IgD-negative memory B cell (primary cell): ENCODE measurements at regions not wholly inside any gene's neighbourhood (a gene's known extent, or its start where the extent isn't known, plus 50 kb on each side); places are given as distances from the start of the nearest gene placed in this dataset.

Experiments
- H3K27ac Mint-ChIP-seq, 3 donors: one replicate each; pipeline ENCODE4 v1.8.0; 2020 to 2022; ENCODE audit warnings: mild to moderate bottlenecking in 3 of 3, mixed read lengths in 3 of 3, moderate library complexity in 1 of 3
- H3K27me3 Mint-ChIP-seq: one replicate; pipeline ENCODE4 v1.8.0; 2021; ENCODE audit warnings: mixed read lengths
- H3K36me3 Mint-ChIP-seq: one replicate; pipeline ENCODE4 v1.8.0; 2020; ENCODE audit warnings: mild to moderate bottlenecking, mixed read lengths
- H3K4me1 Mint-ChIP-seq, 3 donors: one replicate each; pipeline ENCODE4 v1.8.0; 2020 to 2022; ENCODE audit warnings: mixed read lengths in 3 of 3, mild to moderate bottlenecking in 1 of 3
- H3K4me3 Mint-ChIP-seq, 4 donors: one replicate each; pipeline ENCODE4 v1.8.0; 2020 to 2022; ENCODE audit warnings: mild to moderate bottlenecking in 4 of 4, mixed read lengths in 4 of 4, moderate library complexity in 3 of 4
- H3K9me3 Mint-ChIP-seq, 3 donors: one replicate each; pipeline ENCODE4 v1.8.0; 2020 to 2021; ENCODE audit warnings: mixed read lengths in 3 of 3, mild to moderate bottlenecking in 1 of 3

DNA sequence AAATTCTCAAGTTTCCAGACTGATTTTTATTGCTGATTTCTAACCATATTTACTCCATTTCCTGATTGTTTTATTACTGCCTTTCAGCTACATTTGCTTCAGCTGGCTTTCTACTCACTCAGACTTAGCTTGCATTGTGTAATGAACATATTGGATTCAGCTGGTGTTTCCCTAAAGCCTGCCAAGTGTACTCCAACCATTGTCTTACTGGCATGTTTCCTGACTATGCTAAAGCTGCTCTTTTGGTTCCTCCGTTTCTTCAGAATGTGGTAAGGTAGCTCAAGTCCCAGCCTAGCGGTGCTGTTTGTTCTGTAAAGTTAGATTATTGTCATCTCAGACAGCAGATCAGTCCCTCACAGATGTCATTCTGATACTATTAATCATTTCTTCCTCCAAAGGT is 53.1 kb upstream of the GLRA2 start:
- no peaks in the 10 kb centered on the region for H3K27me3 Mint-ChIP-seq
- peaks cover 0 to 4% (median 0%) of the 10 kb centered on the region in 3 donors for H3K9me3 Mint-ChIP-seq
- no peaks in the 10 kb centered on the region for H3K4me1 Mint-ChIP-seq
- no peak overlapping the region for H3K4me3 Mint-ChIP-seq
- H3K27ac Mint-ChIP-seq: no peak overlapping the region
- H3K36me3 Mint-ChIP-seq: peaks cover 1% of the 10 kb centered on the region

DNA sequence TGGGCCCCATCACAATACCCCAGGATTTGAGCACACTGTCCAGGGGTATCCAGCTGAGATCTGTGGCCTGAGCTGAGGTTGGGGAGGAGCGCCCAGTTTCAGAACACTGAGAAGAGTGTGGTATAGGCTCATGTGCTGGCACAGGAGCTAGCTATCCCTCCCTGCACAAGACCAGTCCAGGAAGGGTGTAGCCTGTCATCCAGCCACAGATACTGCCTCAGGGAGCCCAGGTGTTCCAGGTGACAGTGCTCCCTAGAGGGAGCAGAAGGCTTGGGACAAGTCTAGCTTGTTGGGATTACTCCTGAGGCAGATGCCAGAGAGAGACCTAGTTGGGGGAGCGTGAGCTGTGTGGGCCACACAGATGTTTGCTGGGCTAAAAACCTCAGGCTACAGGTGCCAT is 79.6 kb upstream of the GLRA2 start:
- Mint-ChIP-seq H3K27me3 (peaks cover 2% of the 10 kb centered on the region), H3K27ac (no peak overlapping the region), H3K4me3 (no peak overlapping the region), H3K4me1 (no peaks in the 10 kb centered on the region), H3K9me3 (peaks cover 0 to 2% (median 0%) of the 10 kb centered on the region in 3 donors), H3K36me3 (peaks cover 2% of the 10 kb centered on the region)

DNA sequence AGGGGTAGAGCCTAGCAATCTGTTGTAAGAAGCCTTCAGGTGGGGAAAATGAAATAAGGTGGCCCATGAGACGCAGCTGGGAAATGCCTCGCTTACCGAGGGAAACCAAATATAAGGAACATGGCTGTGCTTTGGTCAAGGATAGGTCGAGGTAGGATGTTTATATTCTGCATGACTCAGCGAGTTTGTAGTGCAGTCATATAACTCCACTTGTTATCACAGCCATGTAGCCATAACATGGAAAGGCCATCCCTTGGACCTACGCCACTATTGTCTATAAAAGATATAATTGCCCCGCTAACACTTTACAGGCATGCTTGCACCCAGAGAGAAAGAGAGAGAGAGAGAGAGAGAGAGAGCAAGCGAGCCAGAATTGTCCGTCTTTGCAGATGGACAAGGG is 80.9 kb upstream of the GLRA2 start:
- H3K27me3 Mint-ChIP-seq: peaks cover 2% of the 10 kb centered on the region
- no peaks in the 10 kb centered on the region for H3K4me1 Mint-ChIP-seq
- H3K36me3 Mint-ChIP-seq: peaks cover 2% of the 10 kb centered on the region
- H3K4me3 Mint-ChIP-seq: no peak overlapping the region
- H3K9me3 Mint-ChIP-seq: peaks cover 0 to 2% (median 0%) of the 10 kb centered on the region in 3 donors
- no peak overlapping the region for H3K27ac Mint-ChIP-seq

DNA sequence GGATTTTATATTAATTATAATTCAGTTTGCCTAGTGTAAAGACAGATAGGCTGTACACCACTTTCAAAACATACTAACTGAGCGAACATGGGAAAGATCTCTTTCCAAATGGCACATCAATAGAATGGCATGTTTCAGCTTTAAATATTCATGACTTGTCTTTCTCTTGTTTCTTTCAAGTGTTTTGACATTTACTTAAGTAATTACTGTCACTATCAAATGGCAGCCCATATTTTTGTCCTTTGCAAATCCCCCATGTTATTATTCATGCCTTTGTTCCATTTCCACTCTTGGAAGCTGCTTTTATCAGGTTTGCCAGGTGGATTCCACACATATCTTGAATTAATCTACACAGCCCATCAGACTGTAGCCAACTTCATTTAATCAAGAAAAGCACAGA is 89.2 kb upstream of the GLRA2 start:
- Mint-ChIP-seq H3K4me3 (no peak overlapping the region), H3K27me3 (peaks cover 2% of the 10 kb centered on the region), H3K9me3 (peaks cover 0 to 3% (median 2%) of the 10 kb centered on the region in 3 donors), H3K36me3 (no peaks in the 10 kb centered on the region), H3K4me1 (no peaks in the 10 kb centered on the region), H3K27ac (no peak overlapping the region)

DNA sequence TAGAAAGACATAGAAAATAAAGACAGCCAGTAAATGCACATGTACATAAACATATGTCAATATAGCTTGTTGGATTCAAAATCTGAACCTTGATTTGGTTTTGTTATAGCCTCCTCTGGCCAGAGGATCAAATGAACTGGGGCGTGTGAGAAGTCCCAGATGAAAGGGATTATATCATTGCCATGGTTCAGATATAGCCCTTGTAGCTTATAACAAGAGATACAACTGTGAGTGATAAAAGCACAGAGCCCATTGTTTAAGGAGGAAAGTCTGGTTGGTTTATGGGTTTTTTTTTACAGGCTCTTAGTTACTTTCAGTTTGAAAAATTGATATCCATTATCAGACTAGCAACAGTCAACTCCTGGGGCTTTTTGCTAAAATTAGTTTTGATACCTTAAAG is 101.7 kb upstream of the GLRA2 start:
- Mint-ChIP-seq H3K4me3 (no peak overlapping the region), H3K9me3 (peaks cover 0 to 2% (median 0%) of the 10 kb centered on the region in 3 donors), H3K4me1 (no peaks in the 10 kb centered on the region), H3K27me3 (peaks cover 2% of the 10 kb centered on the region), H3K27ac (no peak overlapping the region), H3K36me3 (no peaks in the 10 kb centered on the region)

DNA sequence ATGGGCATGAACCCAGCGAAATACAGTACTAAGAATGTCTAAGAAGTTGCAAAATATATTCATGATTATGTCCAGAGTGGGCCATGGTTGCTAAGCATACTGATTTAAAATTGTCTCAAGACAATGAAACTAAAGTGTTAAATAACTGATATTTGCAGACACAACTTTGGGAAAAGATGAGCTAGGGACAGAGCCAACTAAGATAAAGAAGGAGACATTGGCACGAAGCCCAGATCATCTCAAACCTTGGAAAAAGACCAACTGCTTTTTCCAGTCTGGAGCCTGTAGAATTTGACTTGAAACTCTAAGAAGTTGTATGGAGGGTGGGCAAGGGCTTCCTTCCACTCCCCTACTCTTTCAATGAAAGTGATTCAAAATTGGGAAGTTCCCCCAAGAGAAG is 108.5 kb upstream of the GLRA2 start:
- Mint-ChIP-seq H3K36me3 (no peaks in the 10 kb centered on the region), H3K27me3 (peaks cover 3% of the 10 kb centered on the region), H3K27ac (no peak overlapping the region), H3K4me3 (no peak overlapping the region), H3K9me3 (peaks cover 0 to 2% (median 0%) of the 10 kb centered on the region in 3 donors), H3K4me1 (no peaks in the 10 kb centered on the region)

DNA sequence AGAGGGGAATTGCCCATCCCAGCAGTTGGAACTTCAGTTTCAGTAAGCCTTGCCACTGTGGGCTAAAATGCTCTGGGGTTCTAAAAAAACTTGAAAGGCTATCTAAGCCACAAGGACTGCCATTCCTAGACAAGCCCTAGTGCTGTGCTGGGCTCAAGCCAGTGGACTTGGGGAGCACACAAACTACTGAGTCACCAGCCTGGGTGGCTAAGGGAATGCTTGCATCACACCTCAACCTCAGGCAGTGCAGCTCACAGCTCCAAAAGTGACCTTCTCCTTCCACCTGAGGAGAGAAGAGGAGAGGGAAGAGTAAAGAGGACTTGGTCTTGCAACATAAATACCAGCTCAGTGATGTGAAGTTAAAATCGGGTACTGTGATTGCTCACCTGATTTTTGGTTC is 116.7 kb upstream of the GLRA2 start:
- Mint-ChIP-seq H3K36me3 (no peaks in the 10 kb centered on the region), H3K4me1 (no peaks in the 10 kb centered on the region), H3K27ac (peak overlapping the region in 1 of 3 donors; percentile 13), H3K9me3 (peaks cover 1 to 8% (median 7%) of the 10 kb centered on the region in 3 donors), H3K4me3 (no peak overlapping the region), H3K27me3 (peaks cover 1% of the 10 kb centered on the region)

DNA sequence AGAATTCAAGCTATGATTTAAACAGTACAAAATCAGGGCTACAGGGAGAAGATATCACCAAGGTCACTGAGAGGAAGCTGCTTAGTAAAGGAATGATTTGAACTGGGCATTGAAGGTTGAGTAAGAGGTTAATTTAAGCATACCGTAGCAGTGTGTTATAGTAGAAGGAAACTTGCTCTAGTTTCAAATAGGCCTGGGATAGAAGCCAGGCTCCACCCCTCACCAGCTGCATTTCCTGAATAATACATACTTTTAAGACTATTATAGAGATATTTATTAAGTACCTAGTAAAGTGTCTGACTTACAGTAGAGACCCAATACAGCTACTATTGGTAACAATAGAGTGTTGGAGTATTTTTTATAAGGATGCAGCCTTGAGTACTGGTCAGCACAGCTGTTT is 118.0 kb upstream of the GLRA2 start:
- H3K9me3 Mint-ChIP-seq: peaks cover 1 to 8% (median 7%) of the 10 kb centered on the region in 3 donors
- H3K4me3 Mint-ChIP-seq: no peak overlapping the region

DNA sequence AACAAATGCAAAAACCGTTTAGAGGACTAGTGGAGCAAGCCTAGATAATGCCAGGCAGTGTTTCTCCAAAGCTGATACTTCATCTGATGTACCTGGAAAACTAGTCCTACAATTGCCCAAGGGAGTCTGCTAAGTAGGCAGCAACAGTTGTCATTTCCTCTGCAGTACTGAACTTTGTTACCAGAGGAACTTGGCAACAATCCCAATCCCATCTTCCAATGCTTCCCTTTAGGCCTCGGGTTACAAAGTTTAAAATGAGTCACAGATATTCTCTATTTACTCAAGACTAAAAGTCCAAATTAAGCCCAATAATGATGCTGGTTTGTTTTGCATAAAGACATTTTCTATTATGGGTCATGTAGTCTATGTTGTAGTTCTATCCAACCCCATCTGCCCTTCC is 120.0 kb upstream of the GLRA2 start:
- Mint-ChIP-seq H3K4me3 (no peak overlapping the region), H3K36me3 (no peaks in the 10 kb centered on the region), H3K27ac (no peak overlapping the region), H3K9me3 (peaks cover 1 to 8% (median 5%) of the 10 kb centered on the region in 3 donors), H3K4me1 (no peaks in the 10 kb centered on the region), H3K27me3 (no peaks in the 10 kb centered on the region)

More for the DNA sequence above, 118.0 kb upstream of the GLRA2 start:
- Mint-ChIP-seq H3K4me1 (no peaks in the 10 kb centered on the region), H3K27ac (no peak overlapping the region), H3K36me3 (no peaks in the 10 kb centered on the region), H3K27me3 (peaks cover 1% of the 10 kb centered on the region)

DNA sequence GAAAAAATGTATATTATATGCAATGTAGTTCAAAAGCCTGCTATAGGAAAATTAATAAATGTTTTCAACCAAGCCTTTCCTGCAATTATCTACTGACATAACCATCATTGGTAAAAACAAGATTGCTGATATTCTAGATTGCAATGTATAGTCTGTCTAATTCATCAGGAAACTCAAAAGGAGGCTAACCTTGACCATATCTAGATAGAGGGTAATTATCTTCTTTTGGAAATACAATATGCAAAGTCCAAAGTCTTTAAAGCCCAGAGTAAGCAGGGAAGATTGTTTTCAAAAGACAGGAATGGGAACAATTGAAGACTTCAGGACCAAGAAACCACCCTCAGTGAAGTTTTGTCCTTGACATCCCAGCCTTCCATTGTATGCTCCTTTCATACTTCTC is 123.1 kb upstream of the GLRA2 start:
- no peak overlapping the region for H3K27ac Mint-ChIP-seq
- no peaks in the 10 kb centered on the region for H3K27me3 Mint-ChIP-seq
- H3K36me3 Mint-ChIP-seq: no peaks in the 10 kb centered on the region
- H3K4me3 Mint-ChIP-seq: no peak overlapping the region
- no peaks in the 10 kb centered on the region for H3K4me1 Mint-ChIP-seq
- peaks cover 0 to 1% (median 0%) of the 10 kb centered on the region in 3 donors for H3K9me3 Mint-ChIP-seq

DNA sequence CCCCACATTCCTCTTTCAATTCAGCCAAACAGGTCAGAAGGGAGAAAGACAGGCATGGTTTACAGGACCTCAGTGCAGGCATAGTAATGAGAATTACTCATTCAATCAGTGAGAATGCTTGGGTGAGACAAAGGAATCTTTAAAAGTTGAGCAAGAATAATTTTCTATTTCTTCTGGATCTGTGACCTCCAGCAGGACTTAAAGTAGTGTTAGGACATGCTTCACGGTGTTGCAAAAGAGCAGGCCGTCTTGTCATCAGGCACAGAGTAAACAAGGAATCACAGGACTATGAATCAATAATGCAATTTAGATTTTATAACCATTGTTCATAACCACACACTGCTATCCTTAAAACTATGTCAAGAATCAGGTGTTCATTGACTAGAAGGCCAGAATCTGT is 130.6 kb upstream of the GLRA2 start:
- Mint-ChIP-seq H3K27me3 (no peaks in the 10 kb centered on the region), H3K4me1 (no peaks in the 10 kb centered on the region), H3K27ac (no peak overlapping the region), H3K36me3 (no peaks in the 10 kb centered on the region), H3K4me3 (no peak overlapping the region), H3K9me3 (peaks cover 0 to 4% (median 0%) of the 10 kb centered on the region in 3 donors)

DNA sequence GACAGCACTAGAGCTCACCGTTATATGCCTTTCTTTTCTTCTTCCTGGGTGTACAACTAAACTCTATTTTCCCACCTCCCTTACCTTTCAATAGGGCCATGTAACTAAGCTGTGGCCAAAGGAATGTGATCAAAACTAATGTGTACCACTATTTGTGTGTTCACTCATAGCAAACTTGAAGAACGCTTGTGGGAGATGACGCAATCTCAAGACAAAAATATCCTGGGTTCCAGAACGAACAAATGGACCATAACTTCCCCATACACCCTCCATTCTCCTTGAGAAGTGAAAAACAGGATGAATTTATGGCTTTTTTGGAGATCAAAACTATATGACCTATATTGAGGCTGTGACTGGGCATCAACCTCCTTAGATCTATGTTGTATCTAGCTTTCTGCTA is 139.7 kb upstream of the GLRA2 start:
- Mint-ChIP-seq H3K4me1 (no peaks in the 10 kb centered on the region), H3K27me3 (peaks cover 4% of the 10 kb centered on the region), H3K9me3 (peaks cover 0 to 3% (median 0%) of the 10 kb centered on the region in 3 donors)

DNA sequence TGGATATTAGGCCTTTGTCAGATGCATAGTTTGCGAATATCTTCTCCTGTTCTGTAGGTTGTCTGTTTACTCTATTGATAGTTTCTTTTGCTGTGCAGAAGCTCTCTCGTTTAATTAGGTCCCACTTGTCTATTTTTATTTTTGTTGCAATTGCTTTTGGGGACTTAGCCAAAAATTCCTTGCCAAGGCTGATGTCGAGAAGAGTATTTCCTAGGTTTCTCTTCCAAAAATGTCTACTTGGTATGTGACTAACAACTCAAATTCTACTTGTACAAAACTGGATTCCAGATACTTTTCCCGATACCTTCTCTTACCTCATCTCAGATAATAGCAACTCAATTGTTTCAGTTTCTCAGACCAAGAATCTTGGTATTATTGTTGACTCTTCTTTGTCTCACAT is 142.4 kb upstream of the GLRA2 start:
- Mint-ChIP-seq H3K27ac (no peak overlapping the region), H3K9me3 (peaks cover 0 to 3% (median 0%) of the 10 kb centered on the region in 3 donors)

More for the DNA sequence above, 139.7 kb upstream of the GLRA2 start:
- Mint-ChIP-seq H3K4me3 (no peak overlapping the region), H3K27ac (no peak overlapping the region), H3K36me3 (no peaks in the 10 kb centered on the region)

DNA sequence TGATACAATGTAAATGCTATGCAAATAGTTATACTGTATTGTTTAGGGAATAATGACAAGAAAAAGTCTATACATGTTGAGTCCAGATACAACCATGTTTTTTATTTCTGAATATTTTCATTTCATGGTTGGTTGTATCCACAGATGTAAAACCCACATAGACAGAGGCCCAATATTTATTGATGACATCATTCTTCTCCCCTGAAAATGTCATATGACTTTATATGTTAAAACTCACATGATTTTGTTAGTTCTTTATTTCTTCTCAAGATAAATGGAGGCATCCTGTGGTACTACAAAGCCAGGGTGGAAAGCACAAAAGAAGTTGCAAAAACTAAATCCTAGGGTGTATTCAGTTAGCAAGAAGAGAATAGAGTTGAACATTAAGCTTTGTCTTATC is 149.3 kb upstream of the GLRA2 start:
- Mint-ChIP-seq H3K9me3 (peaks cover 0 to 3% (median 0%) of the 10 kb centered on the region in 3 donors), H3K36me3 (no peaks in the 10 kb centered on the region), H3K27ac (no peak overlapping the region), H3K4me1 (no peaks in the 10 kb centered on the region), H3K4me3 (no peak overlapping the region), H3K27me3 (no peaks in the 10 kb centered on the region)

More for the DNA sequence above, 142.4 kb upstream of the GLRA2 start:
- Mint-ChIP-seq H3K4me1 (no peaks in the 10 kb centered on the region), H3K36me3 (no peaks in the 10 kb centered on the region), H3K27me3 (peaks cover 4% of the 10 kb centered on the region), H3K4me3 (no peak overlapping the region)

DNA sequence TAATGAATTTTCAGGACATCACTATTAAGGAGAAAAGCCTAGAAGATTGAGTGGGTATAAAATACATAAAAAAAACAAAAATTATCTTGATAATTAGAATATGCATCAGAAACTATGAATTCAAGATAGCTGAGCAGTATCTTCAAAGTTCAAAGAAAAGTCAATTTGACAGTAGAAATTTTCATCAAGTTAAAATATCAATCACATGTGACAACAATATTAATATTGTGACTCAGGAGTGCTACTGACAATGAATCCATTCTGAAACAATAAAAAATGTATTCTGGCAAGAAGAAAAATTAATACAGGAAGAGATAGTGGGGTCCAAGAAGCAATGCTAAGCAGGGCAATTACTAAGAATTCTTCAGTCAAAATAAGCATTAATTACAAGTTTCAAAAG is 151.9 kb upstream of the GLRA2 start:
- Mint-ChIP-seq H3K27me3 (no peaks in the 10 kb centered on the region), H3K9me3 (peaks cover 0 to 7% (median 3%) of the 10 kb centered on the region in 3 donors), H3K4me1 (no peaks in the 10 kb centered on the region), H3K36me3 (no peaks in the 10 kb centered on the region), H3K27ac (no peak overlapping the region), H3K4me3 (no peak overlapping the region)

DNA sequence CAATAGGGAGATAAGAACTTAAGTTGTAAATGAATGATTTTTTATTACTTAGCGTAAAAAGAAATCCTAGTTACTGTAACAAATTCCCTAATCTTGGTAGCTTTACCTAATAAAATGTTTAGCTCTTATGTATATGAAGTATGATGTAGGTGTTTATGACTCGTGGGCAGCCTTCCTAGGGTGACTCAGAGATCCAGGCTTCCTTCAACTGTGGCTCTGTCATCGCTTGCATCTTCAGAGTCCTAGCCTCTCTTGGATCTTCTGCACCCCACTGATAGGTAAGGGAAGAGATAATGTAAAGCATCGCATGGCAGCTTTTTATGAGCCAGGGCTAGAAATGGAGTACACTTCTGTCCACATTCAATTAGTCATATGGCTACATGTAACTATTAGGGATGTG is 165.6 kb upstream of the GLRA2 start:
- H3K4me3 Mint-ChIP-seq: no peak overlapping the region
- H3K27ac Mint-ChIP-seq: no peak overlapping the region
- no peaks in the 10 kb centered on the region for H3K4me1 Mint-ChIP-seq
- H3K36me3 Mint-ChIP-seq: no peaks in the 10 kb centered on the region
- peaks cover 1% of the 10 kb centered on the region for H3K27me3 Mint-ChIP-seq
- H3K9me3 Mint-ChIP-seq: no peaks in the 10 kb centered on the region

DNA sequence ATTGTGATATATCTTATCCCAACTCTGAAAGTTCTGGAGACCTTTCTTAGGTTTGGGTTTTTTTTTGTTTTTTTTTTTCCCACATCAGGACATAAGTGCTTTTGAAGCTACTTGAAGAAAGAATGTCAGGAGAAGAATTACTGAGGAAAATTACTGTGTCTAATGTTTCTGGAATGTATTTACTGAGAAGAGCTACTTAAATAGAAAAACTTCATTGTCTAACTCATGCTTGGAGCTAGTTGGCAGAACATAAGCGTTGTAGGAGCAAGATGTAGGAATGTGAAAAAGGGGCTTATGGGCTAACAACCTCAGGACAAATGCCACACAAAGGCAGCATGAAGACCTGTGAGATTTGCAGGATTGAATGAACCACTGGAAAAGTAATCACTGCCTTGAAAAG is 166.6 kb upstream of the GLRA2 start:
- no peaks in the 10 kb centered on the region for H3K9me3 Mint-ChIP-seq
- no peaks in the 10 kb centered on the region for H3K36me3 Mint-ChIP-seq
- no peak overlapping the region for H3K4me3 Mint-ChIP-seq
- H3K27me3 Mint-ChIP-seq: no peaks in the 10 kb centered on the region
- H3K4me1 Mint-ChIP-seq: no peaks in the 10 kb centered on the region
- no peak overlapping the region for H3K27ac Mint-ChIP-seq
